HFF-Myc (cell line): ENCODE measurements at regions not wholly inside any gene's neighbourhood (a gene's known extent, or its start where the extent isn't known, plus 50 kb on each side); places are given as distances from the start of the nearest gene placed in this dataset.

Experiments
- DNase-seq: peaks from one replicate; pipeline ENCODE4 v3.0.0-alpha.2; 2011; ENCODE audit warnings: low read depth; ENCODE audit errors: extremely low read depth
- H3K4me3 ChIP-seq: replicated peaks from 2 replicates; pipeline ENCODE4 v1.5.1; 2011; ENCODE audit warnings: low read depth, mild to moderate bottlenecking, control low read depth, low read length
- TF ChIP-seq, protein P1 (sequence below): IDR thresholded peaks from 2 replicates; pipeline ENCODE4 v1.5.1; 2012; ENCODE audit warnings: mild to moderate bottlenecking, low read depth, low read length, control low read depth; ENCODE audit errors: missing control alignments

DNA sequence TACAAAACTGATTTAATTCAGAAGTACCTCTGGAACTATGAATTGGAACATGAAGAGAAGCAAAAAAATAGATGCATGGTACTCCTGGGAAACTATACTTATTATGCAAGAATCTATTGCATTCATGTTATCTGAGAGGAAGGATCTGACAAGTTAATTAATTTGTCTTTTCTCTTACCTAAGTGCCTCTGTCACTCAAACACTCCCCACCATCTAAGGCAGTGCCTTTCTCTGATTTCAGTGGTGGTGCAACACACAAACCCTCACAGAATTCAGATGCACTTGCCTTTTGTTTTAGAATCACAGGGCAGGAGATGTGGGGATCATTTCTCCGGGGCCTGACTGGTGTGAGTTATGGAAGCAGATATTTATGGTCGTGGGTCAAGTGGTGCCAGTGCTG is 52.5 kb upstream of the C9orf72 start:
- no peak overlapping the region for H3K4me3 ChIP-seq
- DNase-seq = no peak
- TF ChIP-seq, protein P1, sequence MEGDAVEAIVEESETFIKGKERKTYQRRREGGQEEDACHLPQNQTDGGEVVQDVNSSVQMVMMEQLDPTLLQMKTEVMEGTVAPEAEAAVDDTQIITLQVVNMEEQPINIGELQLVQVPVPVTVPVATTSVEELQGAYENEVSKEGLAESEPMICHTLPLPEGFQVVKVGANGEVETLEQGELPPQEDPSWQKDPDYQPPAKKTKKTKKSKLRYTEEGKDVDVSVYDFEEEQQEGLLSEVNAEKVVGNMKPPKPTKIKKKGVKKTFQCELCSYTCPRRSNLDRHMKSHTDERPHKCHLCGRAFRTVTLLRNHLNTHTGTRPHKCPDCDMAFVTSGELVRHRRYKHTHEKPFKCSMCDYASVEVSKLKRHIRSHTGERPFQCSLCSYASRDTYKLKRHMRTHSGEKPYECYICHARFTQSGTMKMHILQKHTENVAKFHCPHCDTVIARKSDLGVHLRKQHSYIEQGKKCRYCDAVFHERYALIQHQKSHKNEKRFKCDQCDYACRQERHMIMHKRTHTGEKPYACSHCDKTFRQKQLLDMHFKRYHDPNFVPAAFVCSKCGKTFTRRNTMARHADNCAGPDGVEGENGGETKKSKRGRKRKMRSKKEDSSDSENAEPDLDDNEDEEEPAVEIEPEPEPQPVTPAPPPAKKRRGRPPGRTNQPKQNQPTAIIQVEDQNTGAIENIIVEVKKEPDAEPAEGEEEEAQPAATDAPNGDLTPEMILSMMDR = no peak

GRCh38 chr9:27626244-27627187 is 53.2 kb upstream of the C9orf72 start:
- H3K4me3 ChIP-seq = no peak overlapping the region
- no peak for DNase-seq
- TF ChIP-seq, protein P1 = no peak

DNA sequence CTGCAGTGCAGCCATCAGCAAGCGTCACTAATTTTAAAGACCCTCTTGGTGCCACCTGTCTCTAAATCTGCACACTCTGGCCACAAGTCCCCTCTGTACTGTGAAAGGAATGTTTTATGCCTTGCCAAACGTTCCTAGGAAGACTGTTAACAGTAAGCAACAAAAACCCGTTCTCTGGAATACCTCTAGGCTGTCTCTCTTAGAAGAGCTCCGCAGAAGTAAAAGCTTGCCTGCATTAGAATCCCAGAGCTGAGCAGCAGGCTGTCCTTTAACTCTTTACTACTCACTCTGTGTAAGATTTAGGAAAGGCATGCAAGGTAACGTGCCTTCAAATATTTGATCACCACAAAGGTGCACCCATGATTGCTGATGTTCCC is 53.9 kb upstream of the C9orf72 start:
- DNase-seq = no peak
- TF ChIP-seq, protein P1 = no peak
- H3K4me3 ChIP-seq = no peak overlapping the region

- TF ChIP-seq, protein P1 = no peak
- no peak for DNase-seq
Observed at GRCh38 chr9:27628311-27628710, 55.0 kb upstream of the C9orf72 start.

DNA sequence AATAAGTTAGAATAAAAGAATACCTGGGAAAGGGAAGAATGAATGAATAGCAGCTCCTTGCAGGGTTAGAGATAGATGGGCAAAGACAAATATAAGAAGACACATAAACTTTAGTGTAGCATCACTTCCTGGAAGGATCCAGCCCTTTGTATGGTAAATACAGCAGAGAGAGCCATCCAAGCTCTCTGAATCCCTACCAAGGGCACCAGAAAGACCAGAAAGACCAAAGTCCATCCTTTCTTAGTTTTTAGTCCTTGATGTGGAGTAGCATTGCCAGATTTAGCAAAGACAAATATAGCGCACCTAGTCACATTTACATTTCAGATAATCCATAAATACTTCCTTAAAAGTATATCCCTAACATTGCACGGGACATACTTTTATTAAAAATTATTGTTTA is 56.1 kb upstream of the C9orf72 start:
- no peak for DNase-seq
- no peak overlapping the region for H3K4me3 ChIP-seq
- TF ChIP-seq, protein P1 = no peak

More at GRCh38 chr9:27628311-27628710, 55.0 kb upstream of the C9orf72 start:
- H3K4me3 ChIP-seq = no peak overlapping the region

DNA sequence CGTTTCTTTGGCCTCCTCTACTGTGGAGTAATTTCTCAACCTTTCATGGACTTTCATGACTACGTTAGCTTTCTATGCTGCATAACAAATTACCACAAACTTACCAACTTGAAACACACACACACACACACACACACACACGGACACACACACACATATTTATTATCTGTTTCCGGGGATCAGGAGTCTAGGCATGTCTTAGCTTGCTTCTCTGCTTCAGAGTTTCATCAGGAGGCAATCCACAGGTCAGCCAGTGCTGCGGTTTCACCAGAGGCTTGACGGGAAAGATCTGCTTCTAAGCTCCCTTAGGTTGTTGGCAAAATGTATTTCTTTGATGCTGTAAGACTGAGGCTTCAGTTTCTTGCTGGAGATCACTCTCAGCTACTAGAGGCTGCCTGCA is 59.0 kb upstream of the C9orf72 start:
- TF ChIP-seq, protein P1 = no peak
- no peak for DNase-seq
- H3K4me3 ChIP-seq = no peak overlapping the region
